Dendritic cell treated with granulocyte-macrophage colony-stimulating factor and Interleukin-4, amounts not matched to agents 40 ng/mL and 50 ng/mL, for 4 days (primary cell): ENCODE measurements at regions not wholly inside any gene's neighbourhood (a gene's known extent, or its start where the extent isn't known, plus 50 kb on each side); places are given as distances from the start of the nearest gene placed in this dataset.

Experiments used
- H3K27ac Mint-ChIP-seq: one replicate; pipeline ENCODE4 v1.8.0; 2022; ENCODE audit warnings: mild to moderate bottlenecking, mixed read lengths
- H3K27me3 Mint-ChIP-seq: one replicate; pipeline ENCODE4 v1.8.0; 2022; ENCODE audit warnings: mild to moderate bottlenecking, mixed read lengths
- H3K36me3 Mint-ChIP-seq: one replicate; pipeline ENCODE4 v1.8.0; 2022; ENCODE audit warnings: low read depth, mixed read lengths
- H3K4me1 Mint-ChIP-seq: one replicate; pipeline ENCODE4 v1.8.0; 2022; ENCODE audit warnings: low read depth, mixed read lengths
- H3K4me3 Mint-ChIP-seq: one replicate; pipeline ENCODE4 v1.8.0; 2022; ENCODE audit warnings: mild to moderate bottlenecking, moderate library complexity, mixed read lengths
- H3K9me3 Mint-ChIP-seq: one replicate; pipeline ENCODE4 v1.8.0; 2022; ENCODE audit warnings: mixed read lengths
- intact Hi-C: fragments of 100-400 bp; cut with micrococcal nuclease; formaldehyde crosslinking; loops from one replicate; pipeline ENCODE4 v1.15.0; 2022

DNA sequence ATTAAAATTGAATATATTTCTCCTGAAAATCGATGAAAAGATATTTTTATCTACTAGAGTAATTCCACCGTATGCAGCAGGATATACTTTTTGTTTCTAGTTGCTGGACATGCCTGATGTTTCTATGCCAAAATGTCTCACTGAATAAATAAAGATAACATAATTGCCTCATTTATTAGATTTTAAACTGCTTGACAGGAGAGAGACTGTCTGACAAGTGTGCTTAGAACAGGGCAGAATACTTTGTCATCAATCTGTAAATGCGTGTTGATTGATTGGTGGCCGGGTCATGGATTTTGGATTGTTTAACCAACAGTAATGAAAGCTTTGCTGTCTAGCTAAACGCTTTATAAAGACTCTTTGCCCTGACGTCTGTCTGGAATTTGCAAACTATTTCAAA, 339.0 kb downstream of the CHRM3 start:
- H3K36me3 Mint-ChIP-seq, result no peaks in the 10 kb centered on the region
- peaks cover 10% of the 10 kb centered on the region for H3K4me1 Mint-ChIP-seq
- no peaks in the 10 kb centered on the region for H3K9me3 Mint-ChIP-seq
- no peak overlapping the region for H3K4me3 Mint-ChIP-seq
- intact Hi-C loops, result no loop called here
- H3K27me3 Mint-ChIP-seq, result no peaks in the 10 kb centered on the region
- no peak overlapping the region for H3K27ac Mint-ChIP-seq

DNA sequence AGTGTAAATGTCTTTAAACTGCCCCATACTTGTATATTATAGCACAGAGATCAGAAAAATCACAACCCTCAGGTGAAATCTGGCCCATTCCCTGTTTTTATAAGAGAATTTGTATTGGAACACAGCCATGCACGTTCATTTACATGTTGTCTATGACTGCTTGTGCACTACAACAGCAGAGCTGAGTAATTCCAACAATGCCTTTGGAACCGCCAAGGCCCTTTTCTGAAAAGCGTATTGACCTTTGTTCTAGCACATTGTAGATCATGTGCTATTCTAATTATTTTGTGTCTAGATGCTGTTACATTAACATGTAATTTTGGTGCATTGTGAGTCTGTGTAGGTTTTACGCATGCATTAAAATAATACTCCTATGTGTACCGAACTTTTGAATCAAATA, 339.6 kb downstream of the CHRM3 start:
- H3K27ac Mint-ChIP-seq, result no peak overlapping the region
- peaks cover 8% of the 10 kb centered on the region for H3K4me1 Mint-ChIP-seq
- H3K27me3 Mint-ChIP-seq, result no peaks in the 10 kb centered on the region
- no peaks in the 10 kb centered on the region for H3K9me3 Mint-ChIP-seq
- H3K4me3 Mint-ChIP-seq, result no peak overlapping the region
- intact Hi-C loops, result no loop called here
- no peaks in the 10 kb centered on the region for H3K36me3 Mint-ChIP-seq

DNA sequence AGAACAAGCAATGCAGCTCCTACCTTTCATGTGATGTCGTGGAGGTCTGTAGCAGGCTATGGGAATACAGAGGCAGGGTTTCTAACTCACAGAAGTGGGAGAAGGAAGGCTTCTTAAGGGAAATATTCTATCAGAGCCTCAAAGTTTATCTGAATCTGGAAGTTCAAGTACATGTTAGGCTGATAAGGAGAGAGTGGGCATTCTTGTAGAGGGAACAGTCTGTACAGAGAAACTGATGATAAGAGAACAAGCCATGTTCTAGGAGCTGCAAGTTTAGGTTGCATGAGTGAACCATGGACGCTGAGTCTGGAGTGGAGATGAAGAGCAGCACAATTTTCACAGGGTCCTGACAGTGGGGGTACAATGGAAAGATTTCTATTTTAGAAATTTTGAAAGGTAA, 344.0 kb downstream of the CHRM3 start:
- Mint-ChIP-seq H3K27ac (no peak overlapping the region), H3K36me3 (no peaks in the 10 kb centered on the region), H3K4me1 (no peaks in the 10 kb centered on the region), H3K9me3 (no peaks in the 10 kb centered on the region), H3K27me3 (no peaks in the 10 kb centered on the region), H3K4me3 (no peak overlapping the region)
- intact Hi-C loops, result no loop called here

DNA sequence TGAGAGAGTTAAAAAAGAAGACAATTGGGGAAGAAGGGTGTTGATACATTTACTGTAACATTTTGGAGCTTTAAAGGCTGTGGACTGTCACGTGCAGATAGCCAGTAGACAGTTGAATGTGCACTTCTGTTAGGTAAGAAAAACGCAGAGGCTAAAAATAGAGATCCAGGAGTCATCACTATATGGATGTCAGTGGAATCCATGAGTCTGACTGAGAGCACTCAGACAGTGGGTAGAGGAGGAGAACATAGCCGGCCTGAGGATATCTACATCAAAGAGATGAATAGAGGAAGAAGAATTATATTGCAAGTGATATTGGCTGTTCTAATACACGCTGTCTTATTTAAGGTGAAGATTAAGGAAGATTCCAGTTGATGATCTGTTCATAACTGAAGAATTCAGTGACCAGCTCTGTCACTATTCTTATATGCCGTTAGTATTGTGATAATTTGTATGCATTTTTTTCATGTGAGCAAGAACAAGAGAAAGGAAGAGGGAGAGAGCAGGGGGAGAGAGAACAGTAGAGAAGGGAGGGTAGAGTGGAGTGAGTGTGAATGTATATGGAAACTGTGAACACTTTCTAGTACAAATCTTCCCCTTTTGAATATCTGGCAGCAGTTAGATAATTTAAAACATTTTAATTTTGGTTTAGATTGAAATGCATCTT, 344.8 kb downstream of the CHRM3 start:
- intact Hi-C loops, result no loop called here
- no peaks in the 10 kb centered on the region for H3K27me3 Mint-ChIP-seq
- no peak overlapping the region for H3K4me3 Mint-ChIP-seq
- H3K4me1 Mint-ChIP-seq, result no peaks in the 10 kb centered on the region
- H3K27ac Mint-ChIP-seq, result no peak overlapping the region
- no peaks in the 10 kb centered on the region for H3K9me3 Mint-ChIP-seq
- H3K36me3 Mint-ChIP-seq, result no peaks in the 10 kb centered on the region

DNA sequence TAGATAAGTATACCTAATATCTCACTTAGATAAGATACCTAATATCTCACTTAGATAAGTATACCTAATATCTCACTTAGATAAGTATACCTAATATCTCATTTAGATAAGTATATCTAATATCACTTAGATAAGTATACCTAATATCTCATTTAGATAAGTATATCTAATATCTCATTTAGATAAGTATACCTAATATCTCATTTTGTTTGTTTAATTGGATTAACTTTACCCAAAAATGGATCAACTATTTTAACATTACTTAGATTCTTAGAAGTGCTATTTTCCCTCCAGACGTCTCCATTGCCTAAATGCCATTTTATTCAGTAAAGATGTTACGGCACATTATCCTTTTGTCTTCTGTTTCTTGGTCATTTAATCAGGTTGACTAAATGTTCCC, 346.4 kb downstream of the CHRM3 start:
- intact Hi-C loops, result no loop called here
- no peaks in the 10 kb centered on the region for H3K4me1 Mint-ChIP-seq
- H3K27me3 Mint-ChIP-seq, result no peaks in the 10 kb centered on the region
- no peaks in the 10 kb centered on the region for H3K9me3 Mint-ChIP-seq
- no peaks in the 10 kb centered on the region for H3K36me3 Mint-ChIP-seq
- no peak overlapping the region for H3K4me3 Mint-ChIP-seq
- H3K27ac Mint-ChIP-seq, result no peak overlapping the region

DNA sequence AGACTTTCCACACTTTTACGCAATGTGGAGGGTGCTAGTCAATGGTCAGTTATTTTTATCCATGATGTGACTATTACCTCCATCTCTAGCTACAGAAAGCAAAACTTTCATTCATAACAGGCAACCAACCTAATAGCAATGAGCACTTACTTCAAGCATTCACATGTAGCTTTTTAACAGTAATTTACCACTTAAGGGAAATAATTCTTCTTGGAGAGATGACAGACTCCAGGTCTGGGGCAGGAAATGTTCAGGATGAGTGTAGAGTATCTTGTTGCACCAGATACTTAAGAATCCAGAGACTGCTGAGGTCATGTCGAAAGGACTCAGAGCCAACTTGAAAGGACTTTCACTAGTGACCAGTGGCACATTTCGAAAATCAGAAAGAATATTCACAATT, 347.6 kb downstream of the CHRM3 start:
- no peaks in the 10 kb centered on the region for H3K9me3 Mint-ChIP-seq
- intact Hi-C loops, result no loop called here
- H3K27me3 Mint-ChIP-seq, result no peaks in the 10 kb centered on the region
- no peak overlapping the region for H3K27ac Mint-ChIP-seq
- H3K4me3 Mint-ChIP-seq, result no peak overlapping the region
- no peaks in the 10 kb centered on the region for H3K36me3 Mint-ChIP-seq
- no peaks in the 10 kb centered on the region for H3K4me1 Mint-ChIP-seq

DNA sequence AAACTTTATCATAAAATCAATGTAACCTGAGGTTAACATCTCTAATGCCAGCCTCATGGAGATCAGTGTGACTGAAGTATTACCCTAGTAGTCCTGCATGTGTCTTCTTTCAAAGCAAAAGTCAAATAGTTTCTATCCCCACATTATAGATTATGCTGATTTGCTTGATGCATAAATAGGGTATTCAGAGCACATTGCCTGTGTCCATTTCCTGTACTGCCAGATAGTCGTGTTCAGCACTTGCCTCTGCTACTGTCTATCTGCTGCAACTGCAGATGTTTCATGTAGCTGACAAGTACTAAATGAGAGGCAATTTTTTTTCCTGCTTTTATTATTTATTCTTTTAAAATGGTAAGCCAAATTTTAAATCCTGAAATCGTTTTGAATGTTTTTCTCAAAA, 348.7 kb downstream of the CHRM3 start:
- intact Hi-C loops, result no loop called here
- Mint-ChIP-seq H3K27me3 (no peaks in the 10 kb centered on the region), H3K4me3 (no peak overlapping the region), H3K4me1 (no peaks in the 10 kb centered on the region), H3K27ac (no peak overlapping the region), H3K9me3 (peaks cover 4% of the 10 kb centered on the region), H3K36me3 (no peaks in the 10 kb centered on the region)

DNA sequence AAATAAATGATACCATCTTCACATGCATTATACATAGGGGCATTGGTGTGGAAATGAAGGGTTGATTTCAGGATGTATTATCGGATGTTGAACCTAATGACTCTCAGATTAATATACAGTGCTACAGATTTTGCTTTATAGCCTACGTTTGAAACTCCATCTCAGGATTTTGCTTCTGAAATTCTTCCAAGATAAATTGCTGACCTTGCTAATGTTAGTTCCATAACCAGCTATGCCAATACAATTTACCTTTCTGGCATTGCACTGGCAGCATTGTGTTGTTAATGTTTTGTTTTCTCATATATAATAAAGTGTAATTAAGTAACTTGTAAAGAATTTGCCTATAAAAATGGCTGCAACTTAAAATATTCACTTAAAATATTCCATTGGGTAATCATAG, 350.1 kb downstream of the CHRM3 start:
- no peaks in the 10 kb centered on the region for H3K27me3 Mint-ChIP-seq
- H3K27ac Mint-ChIP-seq, result no peak overlapping the region
- no peaks in the 10 kb centered on the region for H3K36me3 Mint-ChIP-seq
- no peak overlapping the region for H3K4me3 Mint-ChIP-seq
- H3K9me3 Mint-ChIP-seq, result peaks cover 6% of the 10 kb centered on the region
- intact Hi-C loops, result no loop called here
- H3K4me1 Mint-ChIP-seq, result no peaks in the 10 kb centered on the region

DNA sequence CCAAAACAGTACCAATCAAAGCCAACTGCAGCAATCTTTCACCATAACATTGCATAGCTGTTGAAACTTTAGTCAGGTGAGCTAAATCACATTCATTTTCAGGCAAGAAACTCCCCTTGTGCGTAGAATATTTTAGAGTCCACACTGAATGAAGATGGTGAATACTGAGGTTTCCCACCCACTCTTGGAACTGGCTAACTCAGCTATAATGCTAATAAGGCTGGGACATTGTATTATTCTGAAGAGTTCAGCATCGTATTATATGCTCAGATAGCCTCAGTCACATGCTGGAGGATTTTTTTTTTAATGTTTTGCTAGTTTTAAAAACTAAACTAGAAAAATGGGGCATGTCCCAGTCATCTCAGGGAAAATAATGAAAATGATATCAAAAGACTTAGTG, 352.3 kb upstream of the FMN2 start:
- H3K4me1 Mint-ChIP-seq, result peaks cover 6% of the 10 kb centered on the region
- intact Hi-C loops, result no loop called here
- peaks cover 6% of the 10 kb centered on the region for H3K9me3 Mint-ChIP-seq
- no peak overlapping the region for H3K4me3 Mint-ChIP-seq
- H3K27ac Mint-ChIP-seq, result no peak overlapping the region
- H3K27me3 Mint-ChIP-seq, result no peaks in the 10 kb centered on the region
- H3K36me3 Mint-ChIP-seq, result no peaks in the 10 kb centered on the region

DNA sequence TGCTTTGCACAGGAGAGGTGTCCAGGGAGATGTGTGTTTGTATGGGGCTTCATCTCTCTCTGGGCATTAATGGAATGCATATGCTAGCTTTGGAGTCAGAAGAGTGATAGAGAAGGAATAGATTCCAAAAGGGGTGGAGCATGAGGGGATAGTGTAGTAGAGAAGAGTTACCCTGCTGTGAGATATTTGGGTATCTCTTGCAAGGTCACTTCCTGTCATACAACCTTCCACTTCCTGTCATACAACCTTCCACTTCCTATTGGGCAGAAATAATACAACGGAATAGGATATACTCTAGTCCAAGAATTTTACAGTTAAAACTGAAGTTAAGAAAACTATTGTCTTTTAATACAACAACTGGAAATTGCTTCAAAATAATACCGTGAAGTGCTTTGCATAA, 351.8 kb upstream of the FMN2 start:
- no peaks in the 10 kb centered on the region for H3K36me3 Mint-ChIP-seq
- peaks cover 10% of the 10 kb centered on the region for H3K4me1 Mint-ChIP-seq
- no peak overlapping the region for H3K27ac Mint-ChIP-seq
- peaks cover 6% of the 10 kb centered on the region for H3K9me3 Mint-ChIP-seq
- H3K27me3 Mint-ChIP-seq, result no peaks in the 10 kb centered on the region
- no peak overlapping the region for H3K4me3 Mint-ChIP-seq
- intact Hi-C loops, result no loop called here

DNA sequence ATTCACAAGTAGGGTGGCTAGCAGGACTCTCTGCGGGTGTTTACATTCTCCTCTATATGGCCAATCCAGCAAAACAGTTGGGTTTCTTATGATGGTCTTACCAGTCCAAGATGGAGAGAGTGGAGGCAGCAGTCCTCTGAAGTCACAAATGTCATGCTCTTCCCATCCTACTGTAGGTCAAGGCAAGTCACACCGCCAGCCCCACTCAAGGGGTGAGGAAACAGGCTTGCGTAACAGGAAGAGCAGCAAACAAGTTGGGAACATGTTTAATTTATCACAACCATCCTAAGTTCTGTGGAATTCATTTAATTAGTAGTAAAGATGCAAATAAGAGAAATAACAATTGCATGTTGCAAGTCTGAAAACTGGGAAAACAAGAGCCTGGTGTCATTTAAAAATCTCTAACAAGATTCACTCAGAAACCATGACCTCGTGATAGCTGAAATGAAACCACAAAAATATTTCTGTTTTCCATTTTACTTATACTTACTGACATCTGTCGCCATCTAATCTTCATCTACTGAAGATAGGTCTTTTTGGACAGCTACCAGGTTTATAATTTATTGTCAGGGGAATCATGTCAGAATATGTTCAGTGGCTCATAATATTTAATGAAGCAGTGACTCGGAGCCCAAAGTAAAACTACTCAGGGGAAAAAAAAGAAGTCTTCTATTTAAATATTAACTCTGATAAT, 349.1 kb upstream of the FMN2 start:
- H3K27ac Mint-ChIP-seq, result no peak overlapping the region
- peaks cover 12% of the 10 kb centered on the region for H3K4me1 Mint-ChIP-seq
- intact Hi-C loops, result no loop called here
- no peak overlapping the region for H3K4me3 Mint-ChIP-seq
- H3K9me3 Mint-ChIP-seq, result peaks cover 6% of the 10 kb centered on the region
- H3K27me3 Mint-ChIP-seq, result no peaks in the 10 kb centered on the region
- H3K36me3 Mint-ChIP-seq, result no peaks in the 10 kb centered on the region

DNA sequence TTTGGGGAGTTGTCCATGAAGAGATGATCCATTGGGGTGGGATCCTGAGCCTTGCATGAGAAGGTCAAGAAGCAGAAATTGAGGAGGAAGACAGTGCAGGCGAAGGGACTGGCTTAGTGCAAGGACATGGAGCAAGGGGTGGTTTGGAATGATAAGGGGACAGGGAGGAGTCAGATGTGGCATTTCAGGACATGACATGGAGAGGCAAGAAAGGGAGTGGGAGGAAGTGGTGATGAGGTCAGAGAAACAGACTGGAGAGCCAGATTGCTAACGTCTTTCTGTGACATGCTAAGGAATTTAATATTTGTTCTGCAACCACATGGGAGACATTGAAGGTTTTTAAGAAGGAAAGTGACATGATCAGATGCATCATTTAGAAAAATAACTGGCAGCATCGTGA, 346.8 kb upstream of the FMN2 start:
- no peaks in the 10 kb centered on the region for H3K27me3 Mint-ChIP-seq
- intact Hi-C loops, result no loop called here
- H3K4me1 Mint-ChIP-seq, result peaks cover 12% of the 10 kb centered on the region
- no peak overlapping the region for H3K27ac Mint-ChIP-seq
- no peaks in the 10 kb centered on the region for H3K36me3 Mint-ChIP-seq
- no peak overlapping the region for H3K4me3 Mint-ChIP-seq
- peaks cover 4% of the 10 kb centered on the region for H3K9me3 Mint-ChIP-seq

DNA sequence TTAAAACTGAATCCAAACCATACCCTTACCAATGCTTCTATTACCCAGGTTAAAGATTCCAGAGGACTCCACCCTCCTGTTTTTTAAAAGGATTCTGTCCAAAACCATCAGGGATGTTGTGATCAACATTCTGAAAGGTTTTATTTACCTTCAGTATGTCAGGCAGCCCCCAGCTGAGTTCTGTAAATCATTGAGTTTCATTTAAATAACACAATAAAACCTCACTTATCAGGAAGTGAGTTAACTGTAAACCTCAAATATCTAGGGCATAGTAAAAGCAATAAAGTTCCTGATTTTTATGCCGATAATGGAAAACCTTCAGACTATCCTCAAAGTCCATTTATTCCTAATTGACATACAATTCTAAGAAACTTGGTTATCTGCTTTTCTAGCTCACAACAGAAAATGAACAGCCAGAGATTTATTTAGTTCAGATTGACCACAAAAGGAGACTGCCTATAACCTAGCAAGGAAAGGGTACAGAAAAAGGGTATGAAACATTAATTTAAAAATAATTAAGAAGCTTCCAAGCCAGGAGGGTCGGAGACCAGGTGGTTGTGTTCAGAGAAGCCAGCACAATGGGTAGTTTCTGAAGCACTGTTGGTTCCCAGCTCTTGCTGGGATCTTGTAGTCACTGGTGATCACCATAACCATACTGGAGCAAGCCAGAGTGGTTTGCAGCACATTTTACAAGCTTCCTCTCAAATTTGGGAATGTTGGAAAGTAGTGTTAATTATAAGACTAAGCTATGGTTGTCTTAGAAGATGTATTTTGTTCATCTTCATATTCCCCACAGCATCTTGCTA, 336.4 kb upstream of the FMN2 start:
- Mint-ChIP-seq H3K27ac (no peak overlapping the region), H3K27me3 (no peaks in the 10 kb centered on the region)
- intact Hi-C loops, result no loop called here

DNA sequence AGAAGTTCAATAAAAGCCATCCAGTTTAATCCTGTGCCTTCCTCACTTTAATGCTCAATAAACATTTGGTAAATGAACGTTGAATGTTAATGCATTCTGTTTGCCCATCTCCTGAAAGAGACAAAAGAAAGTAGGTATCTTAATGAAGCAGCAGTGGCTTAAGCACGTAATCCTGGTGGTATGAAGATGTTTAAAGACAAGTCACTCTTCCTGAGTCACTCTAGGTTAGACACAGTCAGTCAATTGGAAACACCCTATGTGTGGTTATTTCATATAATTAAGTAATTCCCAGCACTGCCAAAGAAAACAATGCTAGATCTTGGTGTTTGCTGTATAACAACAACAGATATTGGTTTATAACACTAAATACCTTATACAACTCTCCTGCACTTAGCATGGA, 334.0 kb upstream of the FMN2 start:
- H3K4me3 Mint-ChIP-seq, result no peak overlapping the region
- H3K27ac Mint-ChIP-seq, result no peak overlapping the region
- H3K36me3 Mint-ChIP-seq, result no peaks in the 10 kb centered on the region
- no peaks in the 10 kb centered on the region for H3K27me3 Mint-ChIP-seq
- intact Hi-C loops, result no loop called here
- no peaks in the 10 kb centered on the region for H3K4me1 Mint-ChIP-seq
- no peaks in the 10 kb centered on the region for H3K9me3 Mint-ChIP-seq

More for the DNA sequence above, 336.4 kb upstream of the FMN2 start:
- Mint-ChIP-seq H3K36me3 (no peaks in the 10 kb centered on the region), H3K9me3 (no peaks in the 10 kb centered on the region), H3K4me1 (no peaks in the 10 kb centered on the region), H3K4me3 (no peak overlapping the region)
